Skeletal muscle satellite cell (primary cell): ENCODE measurements at regions not wholly inside any gene's neighbourhood (a gene's known extent, or its start where the extent isn't known, plus 50 kb on each side); places are given as distances from the start of the nearest gene placed in this dataset.

Experiments
- H3K27me3 ChIP-seq: 2 replicates; pipeline ENCODE4 v1.7.0; 2013; ENCODE audit warnings: low read length; ENCODE audit not compliant: control insufficient read depth, insufficient read depth
- H3K36me3 ChIP-seq: 2 replicates; pipeline ENCODE4 v1.7.0; 2013; ENCODE audit warnings: mild to moderate bottlenecking, control low read depth, low read length; ENCODE audit not compliant: insufficient read depth
- H3K4me1 ChIP-seq: 2 replicates; pipeline ENCODE4 v1.7.0; 2013; ENCODE audit warnings: low read length; ENCODE audit not compliant: control insufficient read depth, insufficient read depth
- H3K4me2 ChIP-seq: 2 replicates; pipeline ENCODE4 v1.7.0; 2013; ENCODE audit warnings: mild to moderate bottlenecking, low read length
- H3K4me3 ChIP-seq: 2 replicates; pipeline ENCODE4 v1.7.0; 2013; ENCODE audit warnings: low read length
- H3K9ac ChIP-seq: 2 replicates; pipeline ENCODE4 v1.7.0; 2013; ENCODE audit warnings: mild to moderate bottlenecking, low read depth, low read length, moderate library complexity
- H3K9me3 ChIP-seq: replicated peaks from 2 replicates; pipeline ENCODE4 v1.7.0; 2013; ENCODE audit warnings: mild to moderate bottlenecking, control low read depth, low read length

GRCh38 chr1:96329121-96329520, 392.5 kb upstream of the PTBP2 start:
- Histone ChIP-seq H3K4me1 (no peaks in the 10 kb centered on the region), H3K4me2 (no peak overlapping the region), H3K36me3 (no peaks in the 10 kb centered on the region), H3K27me3 (no peaks in the 10 kb centered on the region), H3K9ac (no peak overlapping the region), H3K4me3 (no peak overlapping the region), H3K9me3 (no peaks in the 10 kb centered on the region)

DNA sequence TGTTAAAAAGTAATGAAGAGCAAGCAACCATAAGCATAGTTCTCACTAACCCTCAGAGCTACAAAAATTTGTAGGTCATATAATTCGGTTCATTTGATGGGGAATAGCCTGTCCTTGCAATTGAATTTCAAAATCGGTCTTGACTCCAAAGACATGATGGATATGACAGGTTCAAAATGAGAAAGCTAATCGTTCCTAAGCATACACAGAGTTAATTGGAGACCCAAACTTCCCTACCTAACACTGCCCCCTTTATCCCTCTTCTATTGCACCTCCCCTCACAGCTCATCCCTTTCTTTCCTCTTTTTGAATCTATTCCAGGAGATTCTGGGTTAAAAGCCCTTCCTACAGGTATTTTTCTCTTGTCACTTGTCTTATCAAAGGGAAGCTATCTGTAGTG, 390.0 kb upstream of the PTBP2 start:
- Histone ChIP-seq H3K4me1 (no peaks in the 10 kb centered on the region), H3K4me3 (no peak overlapping the region), H3K9ac (no peak overlapping the region), H3K27me3 (no peaks in the 10 kb centered on the region), H3K9me3 (no peaks in the 10 kb centered on the region), H3K4me2 (no peak overlapping the region), H3K36me3 (no peaks in the 10 kb centered on the region)

DNA sequence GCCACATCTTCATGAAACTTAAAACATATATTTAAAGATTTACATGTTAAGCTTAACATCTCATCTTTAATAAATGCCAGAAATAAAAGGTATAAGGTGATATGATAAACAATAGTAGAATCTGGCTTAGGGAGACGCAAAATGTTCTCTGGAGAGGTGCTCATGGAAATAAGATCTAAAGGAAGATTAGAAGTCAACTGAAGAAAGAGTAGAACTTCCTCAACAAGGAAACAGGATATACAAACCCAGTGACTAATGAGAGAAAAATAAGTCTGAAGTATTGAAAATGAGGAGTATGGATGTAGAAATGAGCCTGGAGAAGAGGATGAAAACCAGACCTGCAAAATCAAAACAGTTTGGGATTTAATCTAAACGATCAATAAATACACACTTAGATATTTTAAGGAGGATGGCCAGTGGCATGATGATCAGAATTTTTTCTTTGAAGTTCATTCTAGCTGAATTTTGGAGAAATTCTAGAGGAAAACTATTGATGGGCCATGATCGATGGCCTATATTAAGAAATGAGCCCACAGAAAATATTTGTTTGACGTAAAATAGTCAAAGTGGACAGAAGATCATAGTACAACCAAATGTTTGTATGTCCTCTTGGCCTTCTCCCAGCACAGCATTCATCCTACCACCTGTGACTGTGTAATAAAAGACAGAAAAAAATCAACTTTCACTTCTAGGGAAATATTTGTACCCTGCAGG, 387.9 kb upstream of the PTBP2 start:
- Histone ChIP-seq H3K36me3 (no peaks in the 10 kb centered on the region), H3K4me1 (no peaks in the 10 kb centered on the region), H3K9ac (no peak overlapping the region), H3K9me3 (no peaks in the 10 kb centered on the region), H3K27me3 (no peaks in the 10 kb centered on the region), H3K4me2 (no peak overlapping the region), H3K4me3 (no peak overlapping the region)

DNA sequence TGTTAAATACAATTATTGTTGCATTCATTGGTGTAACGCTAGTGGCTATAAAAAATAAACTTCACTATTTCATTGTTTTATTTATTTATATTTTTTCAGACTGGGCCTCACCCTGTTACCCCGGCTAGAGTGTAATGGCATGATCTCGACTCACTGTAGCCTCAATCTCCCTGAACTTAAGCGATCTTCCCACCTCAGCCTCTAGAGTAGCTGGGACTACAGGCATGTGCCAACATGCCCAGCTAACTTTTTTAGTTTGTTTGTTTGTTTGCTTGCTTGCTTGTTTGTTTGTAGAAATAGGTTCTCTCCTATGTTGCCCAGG, 387.4 kb upstream of the PTBP2 start:
- Histone ChIP-seq H3K9ac (no peak overlapping the region), H3K4me3 (no peak overlapping the region), H3K36me3 (no peaks in the 10 kb centered on the region), H3K4me2 (no peak overlapping the region), H3K9me3 (no peaks in the 10 kb centered on the region), H3K27me3 (no peaks in the 10 kb centered on the region), H3K4me1 (no peaks in the 10 kb centered on the region)

DNA sequence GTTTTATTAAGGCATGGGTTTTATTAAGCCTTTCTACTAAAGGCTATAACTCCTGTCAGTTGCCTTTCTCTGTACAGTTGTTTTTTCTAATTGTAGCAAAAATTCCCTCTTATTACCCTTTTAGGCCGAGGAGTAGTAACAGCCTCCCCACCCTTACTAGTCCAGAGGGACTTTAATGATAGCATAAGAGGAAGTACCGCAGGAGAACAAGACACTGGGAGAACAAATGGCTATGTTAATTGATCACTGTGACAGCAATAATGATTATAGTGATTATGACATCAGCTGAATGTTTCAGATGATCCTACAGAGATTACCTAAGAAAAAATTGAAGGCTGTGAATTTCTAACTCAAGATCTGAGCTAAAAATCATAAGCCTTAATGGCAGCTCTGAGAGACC, 383.0 kb upstream of the PTBP2 start:
- Histone ChIP-seq H3K36me3 (no peaks in the 10 kb centered on the region), H3K27me3 (no peaks in the 10 kb centered on the region), H3K9ac (no peak overlapping the region), H3K4me1 (no peaks in the 10 kb centered on the region), H3K4me3 (no peak overlapping the region), H3K9me3 (no peaks in the 10 kb centered on the region), H3K4me2 (no peak overlapping the region)

- no peaks in the 10 kb centered on the region for H3K36me3 ChIP-seq
- no peak overlapping the region for H3K4me3 ChIP-seq
- H3K9ac ChIP-seq: no peak overlapping the region
- no peak overlapping the region for H3K4me2 ChIP-seq
- no peaks in the 10 kb centered on the region for H3K9me3 ChIP-seq
- H3K4me1 ChIP-seq: no peaks in the 10 kb centered on the region
- no peaks in the 10 kb centered on the region for H3K27me3 ChIP-seq
Measured at GRCh38 chr1:96340686-96341085, 380.9 kb upstream of the PTBP2 start.

- no peak overlapping the region for H3K9ac ChIP-seq
- H3K4me3 ChIP-seq: no peak overlapping the region
- H3K27me3 ChIP-seq: no peaks in the 10 kb centered on the region
- no peaks in the 10 kb centered on the region for H3K4me1 ChIP-seq
- no peaks in the 10 kb centered on the region for H3K9me3 ChIP-seq
- H3K4me2 ChIP-seq: no peak overlapping the region
- no peaks in the 10 kb centered on the region for H3K36me3 ChIP-seq
Measured at GRCh38 chr1:96346719-96347118, 374.9 kb upstream of the PTBP2 start.

DNA sequence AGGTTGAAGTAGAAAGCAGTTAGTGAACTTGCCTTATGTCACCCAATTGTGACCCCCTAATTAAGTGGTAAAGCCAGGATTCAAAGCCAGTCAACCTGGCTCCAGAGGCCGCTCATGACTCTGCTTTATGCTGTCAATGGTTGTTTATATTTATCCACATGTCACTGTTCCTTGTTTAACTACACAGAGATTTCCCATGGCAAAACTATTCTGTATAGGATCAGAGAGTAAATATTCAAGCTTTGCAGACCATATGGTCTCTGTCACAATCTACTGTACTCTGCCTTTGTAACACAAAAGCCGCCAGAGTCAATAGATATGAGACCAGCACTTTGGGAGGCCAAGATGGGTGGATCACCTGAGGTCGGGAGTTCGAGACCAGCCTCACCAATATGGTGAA, 371.7 kb upstream of the PTBP2 start:
- Histone ChIP-seq H3K4me3 (no peak overlapping the region), H3K36me3 (no peaks in the 10 kb centered on the region), H3K27me3 (no peaks in the 10 kb centered on the region), H3K9ac (no peak overlapping the region), H3K4me1 (no peaks in the 10 kb centered on the region), H3K9me3 (no peaks in the 10 kb centered on the region), H3K4me2 (no peak overlapping the region)

DNA sequence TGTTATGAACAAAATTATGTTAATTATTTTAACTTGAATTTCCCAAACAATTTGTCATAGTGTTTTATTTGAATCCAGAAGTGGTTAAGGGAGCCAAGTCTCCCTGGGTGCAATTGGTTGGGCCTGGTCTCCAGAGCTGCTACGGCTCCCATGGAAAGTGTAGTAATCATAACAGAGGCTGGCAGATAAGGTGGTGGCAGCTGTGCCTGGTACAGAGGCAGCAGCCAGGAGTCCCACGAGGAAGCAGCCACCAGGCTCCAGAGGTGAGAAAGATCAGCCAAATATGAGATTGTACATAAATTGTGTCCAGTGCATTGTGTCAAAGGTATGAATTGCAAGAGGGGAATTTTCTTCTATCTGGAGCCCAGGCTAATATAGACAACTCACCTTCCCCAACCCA, 368.9 kb upstream of the PTBP2 start:
- H3K9me3 ChIP-seq: no peaks in the 10 kb centered on the region
- no peak overlapping the region for H3K4me3 ChIP-seq
- H3K36me3 ChIP-seq: no peaks in the 10 kb centered on the region
- no peaks in the 10 kb centered on the region for H3K27me3 ChIP-seq
- peaks cover 6% of the 10 kb centered on the region for H3K4me1 ChIP-seq
- no peak overlapping the region for H3K4me2 ChIP-seq
- H3K9ac ChIP-seq: no peak overlapping the region

DNA sequence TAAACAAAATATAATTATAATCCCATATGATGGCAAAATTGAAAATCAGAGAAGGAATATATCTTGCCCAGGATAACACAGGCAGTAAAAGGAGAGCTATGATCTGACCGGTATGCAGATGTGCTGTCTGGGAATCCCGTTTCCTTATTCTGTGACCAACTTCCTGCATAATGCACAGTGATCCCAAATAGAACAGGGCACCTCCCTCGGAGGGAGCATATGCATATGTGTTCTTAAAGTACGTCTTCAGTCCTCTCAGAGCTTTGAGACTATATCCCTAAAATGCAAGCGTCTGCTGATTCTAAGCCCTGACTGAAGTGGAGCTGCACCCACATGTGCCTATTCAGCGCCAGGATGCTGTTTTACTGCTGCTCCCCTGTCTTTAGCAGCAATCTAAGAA, 366.1 kb upstream of the PTBP2 start:
- no peak overlapping the region for H3K4me2 ChIP-seq
- H3K4me1 ChIP-seq: peaks cover 12% of the 10 kb centered on the region
- H3K27me3 ChIP-seq: no peaks in the 10 kb centered on the region
- H3K4me3 ChIP-seq: no peak overlapping the region
- no peaks in the 10 kb centered on the region for H3K36me3 ChIP-seq
- no peak overlapping the region for H3K9ac ChIP-seq
- H3K9me3 ChIP-seq: no peaks in the 10 kb centered on the region

- H3K9ac ChIP-seq: no peak overlapping the region
Measured at GRCh38 chr1:96355961-96356360, 365.6 kb upstream of the PTBP2 start.

GRCh38 chr1:96357141-96357765, 364.3 kb upstream of the PTBP2 start:
- Histone ChIP-seq H3K4me2 (no peak overlapping the region), H3K27me3 (no peaks in the 10 kb centered on the region), H3K9me3 (no peaks in the 10 kb centered on the region), H3K4me3 (no peak overlapping the region), H3K36me3 (no peaks in the 10 kb centered on the region), H3K4me1 (peaks cover 24% of the 10 kb centered on the region), H3K9ac (no peak overlapping the region)

More at GRCh38 chr1:96355961-96356360, 365.6 kb upstream of the PTBP2 start:
- H3K4me3 ChIP-seq: no peak overlapping the region
- no peaks in the 10 kb centered on the region for H3K36me3 ChIP-seq
- no peak overlapping the region for H3K4me2 ChIP-seq
- no peaks in the 10 kb centered on the region for H3K9me3 ChIP-seq
- H3K27me3 ChIP-seq: no peaks in the 10 kb centered on the region
- peaks cover 15% of the 10 kb centered on the region for H3K4me1 ChIP-seq
